SK-N-SH treated with all-trans-retinoic acid at 6 μM for 48 hours (cell line): ENCODE measurements at regions not wholly inside any gene's neighbourhood (a gene's known extent, or its start where the extent isn't known, plus 50 kb on each side); places are given as distances from the start of the nearest gene placed in this dataset.

Experiments used
- ARNTL ChIP-seq: fragments of 450-650 bp; formaldehyde crosslinking; IDR thresholded peaks from 2 replicates; pipeline ENCODE4 v1.5.0; 2020; ENCODE audit warnings: low read depth, mild to moderate bottlenecking, moderate library complexity, borderline replicate concordance
- BACH2 ChIP-seq: fragments of 250-450 bp; sonication (Bioruptor Pico); IDR thresholded peaks from 2 replicates; pipeline ENCODE4 v1.9.0; 2021; ENCODE audit warnings: mild to moderate bottlenecking, borderline replicate concordance
- CREB5 ChIP-seq: fragments of 250-450 bp; sonication (Bioruptor Pico); IDR thresholded peaks from 2 replicates; pipeline ENCODE4 v1.5.1; 2020; ENCODE audit warnings: low read depth, mild to moderate bottlenecking, moderate library complexity
- GLIS3 ChIP-seq: fragments of 250-450 bp; sonication (Bioruptor Pico); IDR thresholded peaks from 2 replicates; pipeline ENCODE4 v1.5.0; 2020; ENCODE audit warnings: mild to moderate bottlenecking, moderate library complexity
- POU6F1 ChIP-seq: fragments of 250-450 bp; sonication (Bioruptor Pico); IDR thresholded peaks from 2 replicates; pipeline ENCODE4 v1.8.0; 2021; ENCODE audit warnings: low read depth, mild to moderate bottlenecking, moderate library complexity, borderline replicate concordance
- RARB ChIP-seq: fragments of 250-450 bp; sonication (Bioruptor Pico); IDR thresholded peaks from 2 replicates; pipeline ENCODE4 v1.8.0; 2021; ENCODE audit warnings: mild to moderate bottlenecking, moderate library complexity
- ZC3H10 ChIP-seq: fragments of 250-450 bp; sonication (Bioruptor Pico); IDR thresholded peaks from 2 replicates; pipeline ENCODE4 v1.5.1; 2021; ENCODE audit warnings: mild to moderate bottlenecking, moderate library complexity
- ZNF565 ChIP-seq: fragments of 450-650 bp; formaldehyde crosslinking; conservative IDR thresholded peaks from 2 replicates; pipeline ENCODE4 v1.5.0; 2020; ENCODE audit warnings: low read depth, mild to moderate bottlenecking, moderate library complexity
- ZNF70 ChIP-seq: fragments of 450-650 bp; formaldehyde crosslinking; IDR thresholded peaks from 2 replicates; pipeline ENCODE4 v1.5.0; 2020; ENCODE audit warnings: mild to moderate bottlenecking, moderate library complexity
- ZNF8 ChIP-seq: fragments of 450-650 bp; formaldehyde crosslinking; IDR thresholded peaks from 2 replicates; pipeline ENCODE4 v1.5.0; 2020; ENCODE audit warnings: mild to moderate bottlenecking, moderate library complexity

- no peak for TF ChIP-seq CREB5
- TF ChIP-seq RARB (CRISPR knock-in tag) = no peak
- TF ChIP-seq ZC3H10 (CRISPR knock-in tag) = no peak
- no peak for TF ChIP-seq GLIS3 (CRISPR knock-in tag)
- no peak for TF ChIP-seq POU6F1
- no peak for TF ChIP-seq ARNTL
- TF ChIP-seq BACH2 (CRISPR knock-in tag) = no peak
- TF ChIP-seq ZNF565 (CRISPR knock-in tag) = no peak
- no peak for TF ChIP-seq ZNF70 (CRISPR knock-in tag)
- TF ChIP-seq ZNF8 (CRISPR knock-in tag) = no peak
Measured at GRCh38 chr20:23165307-23165750, 79.2 kb upstream of the CD93 start.
